Lung (tissue), 11 donors: ENCODE measurements at regions not wholly inside any gene's neighbourhood (a gene's known extent, or its start where the extent isn't known, plus 50 kb on each side); places are given as distances from the start of the nearest gene placed in this dataset.

Experiments used
- ATAC-seq: fragments of 200-7000 bp; cut with Tn5 transposase; one replicate; pipeline ENCODE4 v1.9.1; 2020; ENCODE audit warnings: moderate number of reproducible peaks; ENCODE audit not compliant: insufficient read depth, low FRiP score
- DNase-seq, 3 donors: peaks; one replicate each; pipeline ENCODE4 v3.0.0-alpha.2; 2013 to 2017
- H3K27ac ChIP-seq, 2 donors: one replicate each; pipeline ENCODE4 v1.5.1; 2013; ENCODE audit warnings: mild to moderate bottlenecking in 2 of 2, moderate library complexity in 2 of 2, control low read depth in 1 of 2, inconsistent platforms in 1 of 2, low read depth in 1 of 2, low read length in 1 of 2
- H3K27me3 ChIP-seq, 3 donors: one replicate each; pipeline ENCODE4 v1.5.1; 2013; ENCODE audit warnings: low read length in 2 of 3; ENCODE audit not compliant: control insufficient read depth in 3 of 3, insufficient read depth in 3 of 3
- H3K36me3 ChIP-seq, 4 donors: one replicate each; pipeline ENCODE4 v1.5.1; 2013; ENCODE audit warnings: low read length in 4 of 4, mild to moderate bottlenecking in 1 of 4, moderate library complexity in 1 of 4; ENCODE audit not compliant: control insufficient read depth in 4 of 4, insufficient read depth in 4 of 4
- H3K4me1 ChIP-seq, 5 donors: one replicate each; pipeline ENCODE4 v1.5.1; 2013; ENCODE audit warnings: low read length in 5 of 5, mild to moderate bottlenecking in 2 of 5, moderate library complexity in 1 of 5; ENCODE audit not compliant: control insufficient read depth in 5 of 5, insufficient read depth in 5 of 5
- H3K4me3 ChIP-seq: one replicate; pipeline ENCODE4 v1.5.1; 2013; ENCODE audit warnings: mild to moderate bottlenecking, control low read depth, moderate library complexity
- H3K9ac ChIP-seq, 2 donors: one replicate each; pipeline ENCODE4 v1.5.1; 2013; ENCODE audit warnings: low read length in 2 of 2, control low read depth in 1 of 2; ENCODE audit not compliant: insufficient read depth in 1 of 2
- H3K9me3 ChIP-seq, 4 donors: one replicate each; pipeline ENCODE4 v1.5.1; 2013; ENCODE audit warnings: low read length in 3 of 4, mild to moderate bottlenecking in 1 of 4, moderate library complexity in 1 of 4; ENCODE audit not compliant: control insufficient read depth in 4 of 4, insufficient read depth in 3 of 4
- CTCF ChIP-seq: IDR thresholded peaks from 2 replicates; pipeline ENCODE4 v1.5.1; 2012; ENCODE audit warnings: mild to moderate bottlenecking; ENCODE audit errors: control extremely low read depth, extremely low read depth
- WGBS, 2 donors: extraction: QIAGEN DNeasy Blood & Tissue Kit; methylation state at CpG; one replicate each; pipeline ENCODE4 v1.1.7; 2013; 5-methylcytosine and 5-hydroxymethylcytosine counted together
- donor health status: control.
- donor health status: control.
- donor health status: Bipolar disorder and iron deficiency.
- donor health status: healthy.
- donor health status: DM: yes; HTN: yes; CAD: no.

- ATAC-seq: no peak
- Histone ChIP-seq H3K9ac (no peak overlapping the region), H3K36me3 (no peaks in the 10 kb centered on the region)
Measured at GRCh38 chr7:19560111-19560883, 148.5 kb downstream of the POLR1F start.

DNA sequence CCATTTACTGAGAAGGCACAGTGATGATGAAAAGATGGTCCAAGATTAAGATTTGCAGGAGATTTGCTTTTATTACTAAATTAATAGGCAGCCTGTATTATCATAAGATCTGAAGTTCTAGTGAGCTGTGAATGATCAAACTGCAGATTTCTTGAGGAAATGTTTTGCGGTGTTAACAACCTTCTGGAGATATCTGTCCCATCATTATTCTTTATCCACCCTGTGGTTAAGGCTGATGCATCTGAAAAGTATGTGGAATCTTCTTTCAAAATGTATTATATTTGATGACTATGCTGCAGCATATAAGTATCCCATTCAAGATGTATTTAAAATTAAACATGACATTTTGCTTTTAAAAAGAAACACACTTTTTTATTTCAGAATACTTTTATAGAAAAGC lies 150.3 kb downstream of the POLR1F start:
- H3K9ac ChIP-seq: no peak overlapping the region
- ATAC-seq (no peak), DNase-seq (no peak)
- peaks cover 0 to 5% (median 0%) of the 10 kb centered on the region in 4 donors for H3K9me3 ChIP-seq
- no peak overlapping the region for H3K4me3 ChIP-seq
- 90 to 98% methylated on average over 1 of the region's 1 CpG for WGBS, 2 donors
- no peak overlapping the region for H3K27ac ChIP-seq
- H3K27me3 ChIP-seq: peaks cover 0 to 2% (median 0%) of the 10 kb centered on the region in 3 donors
- TF ChIP-seq CTCF: no peak
- H3K4me1 ChIP-seq: no peaks in the 10 kb centered on the region
- H3K36me3 ChIP-seq: no peaks in the 10 kb centered on the region

More at GRCh38 chr7:19560111-19560883, 148.5 kb downstream of the POLR1F start:
- H3K4me3 ChIP-seq: no peak overlapping the region
- DNase-seq: no peak
- H3K27me3 ChIP-seq: peaks cover 0 to 2% (median 0%) of the 10 kb centered on the region in 3 donors
- H3K9me3 ChIP-seq: no peaks in the 10 kb centered on the region
- 73 to 74% methylated on average over 8 of the region's 8 CpGs for WGBS, 2 donors
- H3K4me1 ChIP-seq: no peaks in the 10 kb centered on the region
- no peak overlapping the region for H3K27ac ChIP-seq
- no peak for TF ChIP-seq CTCF

DNA sequence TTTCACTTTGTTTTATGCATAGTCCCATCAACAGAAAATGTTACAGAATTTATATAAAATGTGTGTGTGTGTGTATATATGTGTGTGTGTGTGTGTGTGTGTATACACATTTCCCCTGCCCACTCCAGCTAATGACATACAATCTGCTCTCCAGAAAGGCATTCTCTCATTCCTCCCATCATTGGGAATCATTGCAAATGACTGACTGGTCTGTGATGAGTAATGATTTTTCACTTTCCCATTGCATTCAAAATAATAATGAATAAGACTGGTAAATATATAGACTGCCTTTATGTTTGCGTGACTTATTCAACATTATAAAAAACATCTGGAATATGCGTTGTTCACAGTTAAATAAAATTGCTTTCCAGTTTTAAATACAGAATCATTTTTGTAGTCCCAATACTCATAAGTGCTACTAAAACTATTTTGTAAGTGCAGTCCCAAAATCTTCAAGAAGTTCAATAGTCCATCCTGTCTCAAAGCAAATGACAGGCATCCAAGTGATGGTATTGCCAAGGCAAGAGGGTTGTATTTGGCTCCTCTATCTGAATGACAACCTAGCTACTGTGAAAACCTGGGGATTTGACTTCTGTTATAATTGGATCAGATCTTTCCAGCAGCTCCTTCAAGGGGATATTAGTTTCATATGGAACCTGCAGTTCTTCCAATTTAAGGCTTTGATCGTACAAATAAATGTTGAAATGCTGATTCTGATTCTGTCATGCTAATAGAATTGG lies 150.9 kb downstream of the POLR1F start:
- ATAC-seq (no peak), DNase-seq (no peak)
- H3K9ac ChIP-seq: no peak overlapping the region
- WGBS, 2 donors: 93 to 95% methylated on average over 3 of the region's 3 CpGs
- no peak for TF ChIP-seq CTCF
- H3K4me3 ChIP-seq: no peak overlapping the region
- peaks cover 0 to 5% (median 0%) of the 10 kb centered on the region in 4 donors for H3K9me3 ChIP-seq
- no peaks in the 10 kb centered on the region for H3K36me3 ChIP-seq
- H3K4me1 ChIP-seq: no peaks in the 10 kb centered on the region
- no peak overlapping the region for H3K27ac ChIP-seq
- peaks cover 0 to 2% (median 0%) of the 10 kb centered on the region in 3 donors for H3K27me3 ChIP-seq
